Nephron (organoid): ENCODE measurements at regions not wholly inside any gene's neighbourhood (a gene's known extent, or its start where the extent isn't known, plus 50 kb on each side); places are given as distances from the start of the nearest gene placed in this dataset.

Source experiments
- H3K27ac Mint-ChIP-seq, 3 experiments: 2 replicates each; pipeline ENCODE4 v1.8.0; 2020; ENCODE audit warnings: mixed read lengths in 3 of 3, mild to moderate bottlenecking in 2 of 3, moderate library complexity in 1 of 3
- H3K27me3 Mint-ChIP-seq: 2 replicates; pipeline ENCODE4 v1.8.0; 2021; ENCODE audit warnings: low read depth, mild to moderate bottlenecking, moderate library complexity, mixed read lengths
- H3K36me3 Mint-ChIP-seq: 2 replicates; pipeline ENCODE4 v1.8.0; 2020; ENCODE audit warnings: low read depth, mixed read lengths
- H3K4me1 Mint-ChIP-seq: 2 replicates; pipeline ENCODE4 v1.8.0; 2020; ENCODE audit warnings: mixed read lengths
- H3K4me3 Mint-ChIP-seq, 3 experiments: 2 replicates each; pipeline ENCODE4 v1.8.0; 2020; ENCODE audit warnings: mild to moderate bottlenecking in 3 of 3, mixed read lengths in 3 of 3, moderate library complexity in 2 of 3
- H3K9me3 Mint-ChIP-seq: 2 replicates; pipeline ENCODE4 v1.8.0; 2020; ENCODE audit warnings: mixed read lengths
- CTCF ChIP-seq, 3 experiments: fragments of 200-600 bp; sonication (generic); IDR thresholded peaks; one replicate each; pipeline ENCODE4 v1.5.0; 2021; ENCODE audit warnings: antibody characterized with exemption in 3 of 3; ENCODE audit not compliant: unreplicated experiment in 3 of 3

GRCh38 chr5:87966213-87966612 is 302.4 kb downstream of the TMEM161B start:
- Mint-ChIP-seq H3K36me3 (no peaks in the 10 kb centered on the region), H3K27me3 (no peaks in the 10 kb centered on the region), H3K27ac (no peak overlapping the region), H3K9me3 (no peaks in the 10 kb centered on the region), H3K4me1 (no peaks in the 10 kb centered on the region), H3K4me3 (no peak overlapping the region)
- no peak for TF ChIP-seq CTCF (IDR thresholded peaks at IDR 0.05; ENCODE audit: unreplicated experiment in 3 of 3)

GRCh38 chr5:87954121-87954520 is 314.5 kb downstream of the TMEM161B start:
- Mint-ChIP-seq H3K9me3 (no peaks in the 10 kb centered on the region), H3K27me3 (peaks cover 5% of the 10 kb centered on the region), H3K4me1 (no peaks in the 10 kb centered on the region), H3K4me3 (no peak overlapping the region), H3K27ac (no peak overlapping the region), H3K36me3 (no peaks in the 10 kb centered on the region)
- TF ChIP-seq CTCF (IDR thresholded peaks at IDR 0.05; ENCODE audit: unreplicated experiment in 3 of 3), result no peak

GRCh38 chr5:87951661-87952060 is 317.0 kb downstream of the TMEM161B start:
- no peak overlapping the region for H3K27ac Mint-ChIP-seq
- H3K9me3 Mint-ChIP-seq, result no peaks in the 10 kb centered on the region
- no peak for TF ChIP-seq CTCF (IDR thresholded peaks at IDR 0.05; ENCODE audit: unreplicated experiment in 3 of 3)
- no peaks in the 10 kb centered on the region for H3K4me1 Mint-ChIP-seq
- no peaks in the 10 kb centered on the region for H3K36me3 Mint-ChIP-seq
- H3K27me3 Mint-ChIP-seq, result no peaks in the 10 kb centered on the region
- no peak overlapping the region for H3K4me3 Mint-ChIP-seq

GRCh38 chr5:87949676-87950631 is 318.7 kb downstream of the TMEM161B start:
- TF ChIP-seq CTCF (IDR thresholded peaks at IDR 0.05; ENCODE audit: unreplicated experiment in 3 of 3), result no peak
- H3K36me3 Mint-ChIP-seq, result no peaks in the 10 kb centered on the region

GRCh38 chr5:87948486-87948885 is 320.2 kb downstream of the TMEM161B start:
- Mint-ChIP-seq H3K36me3 (no peaks in the 10 kb centered on the region), H3K27ac (no peak overlapping the region), H3K9me3 (no peaks in the 10 kb centered on the region), H3K27me3 (no peaks in the 10 kb centered on the region), H3K4me3 (no peak overlapping the region), H3K4me1 (peaks cover 3% of the 10 kb centered on the region)
- no peak for TF ChIP-seq CTCF (IDR thresholded peaks at IDR 0.05; ENCODE audit: unreplicated experiment in 3 of 3)

More at GRCh38 chr5:87949676-87950631, 318.7 kb downstream of the TMEM161B start:
- no peaks in the 10 kb centered on the region for H3K27me3 Mint-ChIP-seq
- no peak overlapping the region for H3K27ac Mint-ChIP-seq
- H3K4me1 Mint-ChIP-seq, result no peaks in the 10 kb centered on the region
- no peaks in the 10 kb centered on the region for H3K9me3 Mint-ChIP-seq
- H3K4me3 Mint-ChIP-seq, result no peak overlapping the region

- Mint-ChIP-seq H3K27me3 (no peaks in the 10 kb centered on the region), H3K27ac (no peak overlapping the region), H3K4me3 (no peak overlapping the region), H3K4me1 (peaks cover 3% of the 10 kb centered on the region), H3K36me3 (no peaks in the 10 kb centered on the region), H3K9me3 (no peaks in the 10 kb centered on the region)
- no peak for TF ChIP-seq CTCF (IDR thresholded peaks at IDR 0.05; ENCODE audit: unreplicated experiment in 3 of 3)
These were observed 322.4 kb downstream of the TMEM161B start for GRCh38 chr5:87946271-87946670.
